ENCODE measurements at regions not wholly inside any gene's neighbourhood (a gene's known extent, or its start where the extent isn't known, plus 50 kb on each side); places are given as distances from the start of the nearest gene placed in this dataset.

DNA sequence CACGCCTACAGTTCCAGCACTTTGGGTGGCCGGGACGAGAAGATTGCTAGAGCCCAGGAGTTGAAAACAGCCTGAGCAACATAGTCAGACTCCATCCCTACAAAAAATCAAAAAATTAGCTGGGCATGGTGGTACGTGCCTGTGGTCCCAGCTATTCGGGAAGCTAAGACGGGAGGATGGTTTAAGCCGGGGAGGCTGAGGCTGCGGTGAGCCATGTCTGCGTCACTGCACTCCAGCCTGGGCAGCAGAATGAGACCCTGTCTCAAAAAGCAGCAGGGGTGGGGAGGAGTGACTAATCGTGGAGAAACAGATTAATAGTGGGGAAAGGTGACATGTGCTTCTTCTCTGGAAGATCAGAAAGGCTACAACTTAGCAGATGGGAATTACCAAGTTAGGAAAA is 58.1 kb upstream of the GPC1 start:
- WGBS, 2 experiments (ENCODE audit: extremely low coverage in 1 of 2, insufficient coverage in 1 of 2, insufficient read length in 1 of 2, insufficient replicate concordance in 2 of 2, low coverage in 1 of 2, low lambda C conversion rate in 2 of 2, missing lambda C conversion rate in 1 of 2) = 91% methylated on average over 10 of the region's 10 CpGs; no CpG with 5 or more reads in 1 of the 2 experiments
- H3K18ac ChIP-seq (ENCODE audit: extremely low read depth, low read length) = no peak overlapping the region
- ChIA-PET POLR2A (ENCODE audit: partially characterized antibody) (no interaction called here), CTCF (ENCODE audit: partially characterized antibody) (no interaction called here)
- no peak overlapping the region for H4K8ac ChIP-seq (ENCODE audit: extremely low read depth, insufficient read depth, low read length)
- no peak overlapping the region for H2BK12ac ChIP-seq (ENCODE audit: low read depth, low read length)
- H2BK20ac ChIP-seq (ENCODE audit: low read length) = no peak overlapping the region
- no peak for DNase-seq (ENCODE audit: low read depth in 1 of 2, low spot score in 2 of 2)
- no peaks in the 10 kb centered on the region for H4K20me1 ChIP-seq (replicated peaks in 1 of 2; ENCODE audit: control insufficient read depth in 1 of 2, insufficient read depth in 2 of 2, low read length in 2 of 2)
- FAIRE-seq = no peak
- H2BK15ac ChIP-seq (ENCODE audit: low read length) = no peak overlapping the region
- H3K9ac ChIP-seq (replicated peaks in 1 of 4; ENCODE audit: extremely low read depth in 1 of 4, low read depth in 3 of 4, low read length in 3 of 4) = no peak overlapping the region
- no peaks in the 10 kb centered on the region for H3K36me3 ChIP-seq (ENCODE audit: control insufficient read depth in 2 of 4, insufficient read depth in 4 of 4, low read length in 3 of 4)
- H3K79me2 ChIP-seq (ENCODE audit: control insufficient read depth in 1 of 2, insufficient read depth in 2 of 2, low read length in 2 of 2) = no peaks in the 10 kb centered on the region
- H3K4ac ChIP-seq (replicated peaks; ENCODE audit: insufficient read length, low read depth, low read length) = no peak overlapping the region
- no peaks in the 10 kb centered on the region for H3K27me3 ChIP-seq (replicated peaks in 1 of 4; ENCODE audit: control insufficient read depth in 3 of 4, extremely low read depth in 1 of 4, insufficient read depth in 3 of 4, low read length in 3 of 4)
- H3K23me2 ChIP-seq (ENCODE audit: low read depth, low read length) = no peaks in the 10 kb centered on the region
- H3K23ac ChIP-seq (ENCODE audit: insufficient read length) = no peak overlapping the region
- no peak overlapping the region for H2BK5ac ChIP-seq (ENCODE audit: low read depth, low read length)
- H2AK5ac ChIP-seq (ENCODE audit: low read depth, low read length) = no peak overlapping the region
- no peak overlapping the region for H2BK120ac ChIP-seq (replicated peaks; ENCODE audit: low read depth, low read length)
- H2AFZ ChIP-seq (ENCODE audit: low read length) = no peak overlapping the region
- H3K27ac ChIP-seq (ENCODE audit: low read depth, low read length) = no peak overlapping the region
- no peaks in the 10 kb centered on the region for H3K9me3 ChIP-seq (ENCODE audit: insufficient read depth in 2 of 2, low read depth in 1 of 2, low read length in 1 of 2)
- no peak overlapping the region for H3K14ac ChIP-seq (ENCODE audit: insufficient read length)
- H3K4me2 ChIP-seq (ENCODE audit: insufficient read depth in 1 of 2, low read depth in 2 of 2, low read length in 2 of 2) = no peak overlapping the region
- no peak overlapping the region for H3K4me3 ChIP-seq (ENCODE audit: extremely low read depth in 1 of 4, insufficient read depth in 2 of 4, low read depth in 3 of 4, low read length in 4 of 4)
- TF ChIP-seq RFX5 (IDR thresholded peaks at IDR 0.05; ENCODE audit: borderline replicate concordance, low read depth, low read length) (no peak), SIN3A (conservative IDR thresholded peaks at IDR 0.05 in 1 of 2, IDR thresholded peaks at IDR 0.05 in 1 of 2; ENCODE audit: low read depth in 1 of 2, low read length in 2 of 2) (no peak), BRCA1 (IDR thresholded peaks at IDR 0.05; ENCODE audit: low read depth, low read length) (no peak), SRF (IDR thresholded peaks at IDR 0.05; ENCODE audit: low read depth, low read length) (no peak), RAD21 (IDR thresholded peaks at IDR 0.05 in 1 of 2, conservative IDR thresholded peaks at IDR 0.05 in 1 of 2; ENCODE audit: low read depth in 2 of 2, low read length in 2 of 2) (no peak), FOSL1 (IDR thresholded peaks at IDR 0.05; ENCODE audit: insufficient read depth, low read depth, low read length) (no peak)
- no peaks in the 10 kb centered on the region for H3K79me1 ChIP-seq (ENCODE audit: low read depth, low read length)
- no peak overlapping the region for H3K56ac ChIP-seq (replicated peaks; ENCODE audit: insufficient read length, low read depth, low read length)
- no peak overlapping the region for H4K5ac ChIP-seq (ENCODE audit: insufficient read length, low read depth, low read length)
- H4K91ac ChIP-seq (replicated peaks; ENCODE audit: insufficient read length, low read length) = no peak overlapping the region
- peaks cover 0 to 3% (median 1%) of the 10 kb centered on the region in 4 experiments; a peak in 2 of 7 replicates for H3K4me1 ChIP-seq (replicated peaks in 1 of 4; ENCODE audit: control insufficient read depth in 3 of 4, insufficient read depth in 4 of 4, low read length in 3 of 4)

Measured in H1 (cell line).